CD4-positive, alpha-beta T cell treated with Interferon alpha-2 for 1 hour (primary cell): ENCODE measurements at regions not wholly inside any gene's neighbourhood (a gene's known extent, or its start where the extent isn't known, plus 50 kb on each side); places are given as distances from the start of the nearest gene placed in this dataset.

Experiments
- DNase-seq, 2 donors: peaks; one replicate each; pipeline ENCODE4 v3.0.0-alpha.2; 2020 to 2022

GRCh38 chr7:127530148-127530547 lies 55.2 kb downstream of the GCC1 start:
- DNase-seq = no peak

- no peak for DNase-seq
Measured at GRCh38 chr7:127527561-127527960, 57.8 kb downstream of the GCC1 start.

GRCh38 chr7:127525866-127526480 lies 59.4 kb downstream of the GCC1 start:
- no peak for DNase-seq

GRCh38 chr7:127516320-127516719 lies 69.1 kb downstream of the GCC1 start:
- no peak for DNase-seq

DNA sequence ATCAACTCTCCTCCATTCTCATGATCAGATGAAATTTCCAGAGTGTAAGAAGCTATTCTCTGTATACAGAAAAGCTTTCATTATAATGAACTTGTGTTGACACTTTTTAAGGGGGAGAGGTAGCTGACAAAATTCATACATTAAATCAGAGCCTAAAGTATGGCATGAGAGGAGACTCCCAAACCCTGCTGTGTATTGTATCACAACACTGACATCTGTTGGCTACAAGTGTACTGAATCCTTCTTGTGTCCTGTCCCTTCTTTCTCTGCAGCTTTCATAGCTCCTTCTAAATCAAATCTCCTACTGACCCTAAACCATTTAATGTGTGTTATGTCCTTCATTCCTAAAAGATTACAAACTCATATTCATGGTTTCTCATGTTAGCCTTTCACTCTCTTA lies 70.9 kb downstream of the GCC1 start:
- peak in 1 of 2 donors; percentile 51 for DNase-seq

GRCh38 chr7:127513311-127513710 lies 72.1 kb downstream of the GCC1 start:
- no peak for DNase-seq

GRCh38 chr7:127512663-127513062 lies 72.7 kb downstream of the GCC1 start:
- no peak for DNase-seq

DNA sequence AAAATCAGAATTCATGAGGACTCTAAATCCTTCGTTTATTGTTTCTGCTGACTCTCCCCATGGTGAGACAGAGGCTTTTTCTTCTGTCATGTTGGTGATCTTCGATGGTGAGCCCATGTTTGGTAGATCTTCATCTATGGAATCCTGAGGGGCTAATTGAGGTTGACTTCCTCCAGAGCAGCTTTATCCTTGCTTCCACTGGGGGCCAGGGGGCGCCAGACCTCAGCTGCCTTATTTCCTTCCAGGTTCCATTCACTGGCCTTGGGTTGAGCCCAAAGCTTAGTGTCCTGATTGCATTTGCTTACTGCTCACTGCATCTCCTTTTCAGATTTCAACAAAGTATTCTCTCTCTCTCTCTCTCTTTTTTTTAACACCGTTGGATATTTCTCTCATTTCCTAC lies 80.7 kb downstream of the GCC1 start:
- DNase-seq = peak in 1 of 2 donors; percentile 21

DNA sequence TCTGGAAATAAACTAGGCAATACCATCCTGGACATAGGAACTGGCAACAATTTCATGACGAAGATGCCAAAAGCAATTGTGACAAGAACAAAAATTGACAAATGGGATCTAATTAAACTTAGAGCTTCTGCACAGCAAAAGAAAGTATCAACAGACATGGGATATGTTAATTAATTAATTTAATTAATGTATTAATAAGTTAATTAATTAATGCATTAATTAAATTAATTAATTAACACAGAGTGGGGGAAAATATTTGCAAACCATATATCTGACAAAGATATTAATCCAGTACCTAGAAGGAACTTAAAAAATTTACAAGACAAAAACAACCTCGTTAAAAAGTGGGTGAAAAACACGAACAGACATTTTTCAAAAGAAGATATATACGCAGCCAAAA lies 83.6 kb downstream of the GCC1 start:
- no peak for DNase-seq

DNA sequence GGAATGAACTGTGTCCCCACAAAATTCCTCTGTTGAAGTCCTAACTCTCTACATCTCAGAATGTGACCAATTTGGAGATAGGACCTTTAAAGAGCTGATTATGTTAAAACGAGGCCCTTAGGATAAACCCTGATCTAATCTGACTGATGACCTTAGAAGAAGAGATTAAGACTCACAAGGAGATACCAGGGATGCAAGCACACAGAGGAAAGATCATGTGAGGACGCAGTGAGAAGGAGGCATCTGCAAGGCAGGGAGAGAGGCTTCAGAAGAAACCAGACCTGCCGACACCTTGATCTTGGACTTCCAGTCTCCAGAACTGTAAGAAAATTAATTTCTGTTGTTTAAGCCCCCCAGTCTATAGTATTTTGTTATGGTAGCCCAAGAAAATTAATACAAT lies 94.9 kb upstream of the ZNF800 start:
- DNase-seq = no peak

DNA sequence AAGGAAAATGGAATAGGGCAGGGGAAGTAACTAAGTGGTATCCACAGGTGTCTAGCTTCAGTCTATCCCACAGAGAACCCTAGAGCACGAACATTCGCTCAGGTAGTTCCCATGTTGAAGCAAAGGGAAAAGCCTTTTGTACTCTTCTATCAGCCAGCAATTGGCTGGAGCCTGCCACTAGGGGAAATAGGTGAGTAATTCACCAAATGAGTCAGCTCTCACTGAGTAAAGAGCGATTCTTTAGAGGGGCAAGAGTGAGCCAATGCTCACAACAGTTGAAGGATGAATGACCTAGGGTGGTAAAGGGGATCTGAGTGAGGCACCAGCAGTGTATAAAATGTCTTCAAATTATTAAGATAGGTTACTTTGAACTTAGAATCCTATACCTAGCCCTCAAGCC lies 94.1 kb upstream of the ZNF800 start:
- no peak for DNase-seq

DNA sequence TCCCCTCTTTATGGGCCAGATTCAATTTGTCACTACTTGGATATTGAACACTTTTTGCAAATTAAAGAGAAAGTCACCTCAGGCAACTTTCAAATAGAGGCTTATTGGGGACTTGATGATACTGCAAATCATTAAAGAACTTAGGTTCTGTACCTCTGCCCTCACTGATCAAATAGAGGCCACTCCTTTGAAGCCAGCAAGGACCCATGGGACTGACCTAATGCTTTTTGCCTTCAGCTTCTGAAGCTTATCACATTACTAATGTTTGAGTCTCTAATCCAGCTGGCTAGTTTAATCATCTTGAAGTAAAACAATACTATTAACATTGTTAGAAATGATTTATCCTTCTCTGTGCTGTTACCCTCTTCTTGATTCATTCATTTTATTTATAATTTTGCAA lies 93.0 kb upstream of the ZNF800 start:
- DNase-seq = no peak

DNA sequence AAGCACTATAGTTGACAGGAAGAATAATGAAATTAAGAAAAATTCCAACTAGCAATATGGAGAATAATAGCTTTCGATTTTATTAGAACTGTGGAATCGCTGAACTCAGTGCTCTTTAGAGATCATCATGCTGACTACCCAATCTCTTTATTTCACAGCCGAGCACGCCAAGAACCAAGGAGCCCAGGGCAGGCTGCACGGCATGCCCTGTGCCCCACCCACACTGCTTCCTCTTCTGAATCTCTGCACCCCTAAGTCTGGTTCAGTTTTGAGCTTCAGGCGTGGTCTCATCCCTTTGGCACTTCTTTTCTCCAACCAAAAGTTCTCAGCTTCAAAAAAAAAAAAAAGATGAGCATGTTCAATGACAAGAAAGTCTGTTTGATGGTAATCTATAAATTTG lies 92.4 kb upstream of the ZNF800 start:
- DNase-seq = no peak

GRCh38 chr7:127478461-127478860 lies 86.0 kb upstream of the ZNF800 start:
- no peak for DNase-seq

- no peak for DNase-seq
Measured at GRCh38 chr7:127478024-127478355, 85.5 kb upstream of the ZNF800 start.

DNA sequence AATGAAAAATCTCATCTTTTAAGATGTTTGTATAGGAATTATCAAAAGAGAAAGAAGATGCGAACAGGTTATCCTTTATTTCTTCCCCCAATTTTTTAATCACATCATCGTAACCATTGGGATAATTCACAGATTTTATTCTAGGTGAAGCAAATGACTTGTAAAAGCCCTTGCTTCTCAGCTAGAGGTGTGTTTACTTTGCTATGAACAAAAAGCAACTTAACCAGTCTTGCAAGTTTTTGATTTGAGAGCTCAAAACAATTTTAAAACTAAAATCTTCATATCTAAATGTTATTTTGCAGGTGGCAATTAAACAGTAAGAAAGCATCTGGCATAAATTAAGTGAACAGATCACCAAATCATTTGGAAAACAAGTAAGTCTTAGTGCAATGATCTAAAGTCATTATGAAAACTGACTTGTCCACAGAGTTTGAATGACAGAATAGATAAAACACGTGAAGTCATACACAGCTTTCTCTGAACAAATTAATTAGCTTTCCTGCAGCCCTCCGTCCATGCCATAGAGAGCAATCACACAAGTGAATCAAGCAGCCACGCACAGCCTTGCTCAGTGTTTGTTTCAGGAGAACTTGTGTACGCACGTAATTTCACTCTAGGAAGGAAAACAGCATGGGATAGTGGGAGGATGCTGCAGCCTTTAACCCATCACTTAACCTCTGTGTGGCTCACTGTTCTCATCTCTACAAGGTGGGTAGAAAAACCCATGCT lies 85.0 kb upstream of the ZNF800 start:
- DNase-seq = no peak

DNA sequence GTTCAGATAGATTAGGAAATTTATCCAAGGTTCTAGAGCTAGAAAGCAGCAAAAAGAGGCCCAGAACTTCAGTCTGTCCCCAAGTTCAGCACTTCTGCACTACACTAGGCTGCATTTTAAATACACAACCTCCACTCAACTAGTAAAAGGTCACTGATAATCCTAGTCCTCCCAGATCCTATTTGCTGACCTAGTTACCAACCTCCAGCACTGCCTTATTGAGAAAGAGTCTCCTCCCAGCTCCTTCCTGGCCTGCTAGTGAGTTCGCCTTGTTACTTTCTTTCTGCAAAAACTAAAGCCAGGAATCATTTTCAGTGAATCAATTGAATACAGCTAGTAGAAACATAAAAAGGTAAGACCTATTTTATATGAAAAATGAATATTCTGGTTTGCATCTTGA lies 84.1 kb upstream of the ZNF800 start:
- no peak for DNase-seq

DNA sequence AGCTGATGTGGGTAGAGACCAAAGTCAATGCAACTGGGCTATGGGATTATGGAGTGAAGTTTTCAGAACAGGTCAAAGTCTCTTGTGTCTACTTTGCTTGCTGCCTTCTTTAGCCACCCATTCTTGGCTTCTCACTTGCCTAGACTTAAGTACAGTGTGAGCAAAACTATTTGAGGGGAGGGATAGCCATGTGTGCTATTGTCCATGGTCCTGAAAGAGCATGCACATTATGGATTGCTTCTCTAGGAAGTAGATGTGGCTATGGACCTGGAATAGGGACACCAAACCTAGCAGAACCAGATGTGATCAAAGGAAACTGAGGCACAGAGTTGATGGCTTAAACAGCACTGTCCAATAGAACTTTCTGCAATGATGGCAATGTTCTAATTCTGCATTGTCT lies 81.9 kb upstream of the ZNF800 start:
- no peak for DNase-seq

- no peak for DNase-seq
Measured at GRCh38 chr7:127473409-127473808, 80.9 kb upstream of the ZNF800 start.

- no peak for DNase-seq
Measured at GRCh38 chr7:127460077-127460476, 67.6 kb upstream of the ZNF800 start.

- peak in 1 of 2 donors; percentile 12 for DNase-seq
Measured at GRCh38 chr7:127451258-127451657, 58.8 kb upstream of the ZNF800 start.

- no peak for DNase-seq
Measured at GRCh38 chr7:127448566-127448965, 56.1 kb upstream of the ZNF800 start.

- peak; percentile 71 to 80 for DNase-seq
Measured at GRCh38 chr7:127447326-127447945, 54.9 kb upstream of the ZNF800 start.

DNA sequence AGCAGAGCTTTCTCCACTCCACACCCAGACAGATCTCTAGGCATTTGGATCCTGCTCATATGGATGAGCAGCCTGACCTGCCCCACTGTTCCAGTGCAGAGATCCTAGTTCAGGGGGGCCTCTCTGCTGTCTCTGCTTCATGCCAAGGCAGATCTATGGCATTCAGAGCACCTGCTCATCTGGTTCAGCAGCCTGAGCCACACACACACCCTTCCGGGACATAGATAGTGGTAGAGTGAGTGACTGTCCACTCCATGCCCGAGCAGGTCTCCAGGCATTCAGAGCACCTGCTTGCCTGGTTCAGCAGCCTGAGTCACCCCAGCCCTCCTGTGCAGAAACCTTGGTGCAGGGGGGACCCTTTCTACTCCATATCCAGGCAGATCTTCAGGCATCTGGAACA lies 54.3 kb upstream of the ZNF800 start:
- DNase-seq = no peak
